HCT116 (cell line): ENCODE measurements at regions not wholly inside any gene's neighbourhood (a gene's known extent, or its start where the extent isn't known, plus 50 kb on each side); places are given as distances from the start of the nearest gene placed in this dataset.
A peak's percentile ranks its signal among the peaks of the same experiment; 100 is the strongest.
"Not testable (repeated sequence)": the region's sequence is repeated elsewhere in the genome, so short reads cannot be mapped to it uniquely, and the experiment has no call there.

Source experiments
- ATAC-seq: fragments of 200-7000 bp; cut with Tn5 transposase; 2 replicates; pipeline ENCODE4 v1.9.1; 2020; ENCODE audit warnings: mild to moderate bottlenecking, moderate library complexity
- BruUV-seq: library from RNA; stranded (reverse); fragments of 400-500 nt; replicated peaks from 2 replicates; lab custom pipeline; 2021; lab: Mats Ljungman, UMichigan
- CTCF ChIA-PET: fragments of 300-600 bp; sonication (Branson Sonifier 250); formaldehyde crosslinking; loops from one replicate; lab custom pipeline; 2021; ENCODE audit warnings: antibody characterized with exemption; lab: Charles Lee
- POLR2A ChIA-PET: fragments of 300-600, 350-600 bp; sonication (Branson Sonifier 250); formaldehyde crosslinking; loops from one replicate; lab custom pipeline; 2021; ENCODE audit warnings: antibody characterized with exemption; lab: Charles Lee
- RAD21 ChIA-PET, 2 experiments: fragments of 300-600 bp; sonication (Branson Sonifier 250); formaldehyde crosslinking; loops; one replicate each; lab custom pipeline; 2023; ENCODE audit warnings: low total read pairs in 2 of 2; ENCODE audit not compliant: uncharacterized antibody in 2 of 2, unreplicated experiment in 2 of 2, low non-redundant PET in 1 of 2; lab: Charles Lee
- DNase-seq: peaks from one replicate; pipeline ENCODE4 v3.0.0-alpha.2; 2010; ENCODE audit warnings: low read depth, low spot score
- H2AFZ ChIP-seq: fragments of 200-600 bp; shearing (Covaris generic), sonication (generic); 2 replicates; pipeline ENCODE4 v1.6.1; 2017; ENCODE audit warnings: low read depth, mixed run types, mixed read lengths, antibody characterized with exemption, low read length; ENCODE audit not compliant: poor library complexity, severe bottlenecking
- H3K27ac ChIP-seq: 2 replicates; pipeline ENCODE4 v1.5.1; 2012; ENCODE audit warnings: low read depth, low read length
- H3K27me3 ChIP-seq: fragments of 200-600 bp; sonication (generic); 2 replicates; pipeline ENCODE4 v1.6.1; 2016; ENCODE audit warnings: mixed run types, low read length, mixed read lengths; ENCODE audit not compliant: insufficient read depth
- H3K36me3 ChIP-seq, 2 experiments: fragments of 200-500 bp in 1 of 2; fragments of 200-600 bp in 1 of 2; sonication (Bioruptor generic) in 1 of 2; sonication (generic) in 1 of 2; 2 replicates each; pipeline versions ENCODE4 v1.5.1 to v1.6.1; 2014 to 2016; ENCODE audit warnings: low read length in 2 of 2, inconsistent platforms in 1 of 2, mixed read lengths in 1 of 2, mixed run types in 1 of 2; ENCODE audit not compliant: insufficient read depth in 2 of 2, control insufficient read depth in 1 of 2
- H3K4me1 ChIP-seq, 2 experiments: fragments of 200-600 bp in 1 of 2; sonication (generic) in 1 of 2; 2 replicates each; pipeline versions ENCODE4 v1.5.1 to v1.6.1; 2012 to 2017; ENCODE audit warnings: low read length in 2 of 2, inconsistent platforms in 1 of 2, mild to moderate bottlenecking in 1 of 2, mixed read lengths in 1 of 2, mixed run types in 1 of 2, moderate library complexity in 1 of 2; ENCODE audit not compliant: insufficient read depth in 2 of 2, control insufficient read depth in 1 of 2
- H3K4me2 ChIP-seq: fragments of 200-600 bp; sonication (generic); 2 replicates; pipeline ENCODE4 v1.6.1; 2017; ENCODE audit warnings: mixed run types, low read length, mixed read lengths
- H3K4me3 ChIP-seq, 2 experiments: fragments of 200-600 bp in 1 of 2; sonication (generic) in 1 of 2; replicated peaks in 1 of 2; 2 replicates each; pipeline ENCODE4 v1.5.1; 2011 to 2016; ENCODE audit warnings: low read length in 2 of 2, control low read depth in 1 of 2, low read depth in 1 of 2, mild to moderate bottlenecking in 1 of 2, mixed read lengths in 1 of 2, mixed run types in 1 of 2
- H3K79me2 ChIP-seq: fragments of 200-600 bp; sonication (generic); 2 replicates; pipeline ENCODE4 v1.6.1; 2017; ENCODE audit warnings: mild to moderate bottlenecking, mixed run types, low read length, moderate library complexity, mixed read lengths; ENCODE audit not compliant: insufficient read depth
- H3K9ac ChIP-seq: fragments of 200-600 bp; sonication (generic); 2 replicates; pipeline ENCODE4 v1.6.1; 2016; ENCODE audit warnings: low read length, mixed read lengths
- H3K9me2 ChIP-seq: fragments of 200-600 bp; sonication (generic), shearing (Covaris generic); 2 replicates; pipeline ENCODE4 v1.6.1; 2017; ENCODE audit warnings: mixed run types, mild to moderate bottlenecking, moderate library complexity; ENCODE audit not compliant: insufficient read depth
- H3K9me3 ChIP-seq, 2 experiments: fragments of 200-500 bp in 1 of 2; fragments of 200-600 bp in 1 of 2; sonication (Bioruptor generic) in 1 of 2; sonication (generic) in 1 of 2; 2 replicates each; pipeline ENCODE4 v1.6.1; 2014 to 2017; ENCODE audit warnings: low read length in 2 of 2, mixed read lengths in 2 of 2, inconsistent platforms in 1 of 2, low read depth in 1 of 2, mild to moderate bottlenecking in 1 of 2, mixed run types in 1 of 2, moderate library complexity in 1 of 2; ENCODE audit not compliant: control insufficient read depth in 1 of 2, insufficient read depth in 1 of 2
- H4K20me1 ChIP-seq: fragments of 200-600 bp; sonication (generic), shearing (Covaris generic); 2 replicates; pipeline ENCODE4 v1.6.1; 2017; ENCODE audit warnings: mixed run types, mild to moderate bottlenecking, moderate library complexity; ENCODE audit not compliant: insufficient read depth
- EGR1 ChIP-seq: IDR thresholded peaks from 2 replicates; pipeline ENCODE4 v1.6.1; 2012; ENCODE audit warnings: low read depth
- ELF1 ChIP-seq: IDR thresholded peaks from 2 replicates; pipeline ENCODE4 v1.6.1; 2012; ENCODE audit warnings: low read depth, borderline replicate concordance
- EZH2 ChIP-seq: fragments of 200-600 bp; sonication (generic); IDR thresholded peaks from 2 replicates; pipeline ENCODE4 v1.6.1; 2017; ENCODE audit warnings: antibody characterized with exemption, mixed run types
- FOSL1 ChIP-seq: IDR thresholded peaks from 2 replicates; pipeline ENCODE4 v1.6.1; 2012; ENCODE audit warnings: low read depth
- JUND ChIP-seq: IDR thresholded peaks from 2 replicates; pipeline ENCODE4 v1.6.1; 2012
- POLR2A ChIP-seq: IDR thresholded peaks from 2 replicates; pipeline ENCODE4 v1.7.0; 2011; ENCODE audit warnings: borderline replicate concordance; ENCODE audit not compliant: insufficient read depth, insufficient read length; ENCODE audit errors: extremely low read depth
- SIN3A ChIP-seq: IDR thresholded peaks from 2 replicates; pipeline ENCODE4 v1.6.1; 2012; ENCODE audit warnings: low read depth
- SRF ChIP-seq: IDR thresholded peaks from 2 replicates; pipeline ENCODE4 v1.6.1; 2012; ENCODE audit warnings: low read depth
- YY1 ChIP-seq: IDR thresholded peaks from 2 replicates; pipeline ENCODE4 v1.6.1; 2011; ENCODE audit warnings: low read length, low read depth, moderate library complexity, mild to moderate bottlenecking; ENCODE audit not compliant: insufficient replicate concordance; ENCODE audit errors: extremely low read depth
- ZNF274 ChIP-seq: fragments of 200-500 bp; sonication (Bioruptor generic); IDR thresholded peaks from 2 replicates; pipeline ENCODE4 v1.6.1; 2014; ENCODE audit warnings: mild to moderate bottlenecking, low read depth, low read length, inconsistent platforms
- intact Hi-C: fragments of 100-400 bp; cut with micrococcal nuclease; formaldehyde crosslinking; loops from 2 replicates; pipeline ENCODE4 v1.10.0; 2022

GRCh38 chr7:101727184-101727583 lies 90.2 kb upstream of the CUX1 start (continued):
- no peak for TF ChIP-seq ZNF274
- no peak for TF ChIP-seq YY1
- no peak for TF ChIP-seq ELF1
- no peak for TF ChIP-seq JUND
- no peak for TF ChIP-seq SIN3A

DNA sequence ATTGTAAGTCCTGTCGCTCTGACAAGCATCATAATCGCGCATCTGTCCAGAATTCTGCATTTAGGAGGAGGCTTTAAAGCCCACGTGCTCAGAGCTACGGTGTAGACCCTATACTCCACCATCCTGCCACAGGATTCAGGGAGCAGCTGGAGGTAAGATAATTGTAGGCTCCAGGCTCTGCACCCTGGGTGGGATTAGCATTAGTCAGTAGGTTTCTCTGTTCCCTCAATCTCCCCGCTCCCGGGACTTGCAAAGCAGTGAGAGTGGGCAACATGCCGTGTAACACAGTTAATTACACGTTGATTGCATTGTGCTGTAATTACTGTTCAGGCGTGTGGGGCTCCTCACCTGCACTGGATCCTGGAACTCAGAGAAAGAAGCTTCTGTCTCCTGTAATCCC lies 89.3 kb upstream of the CUX1 start:
- no peak for DNase-seq
- Histone ChIP-seq H3K36me3 (no peaks in the 10 kb centered on the region), H2AFZ (no peak overlapping the region), H3K4me2 (no peak overlapping the region), H4K20me1 (no peaks in the 10 kb centered on the region), H3K27ac (no peak overlapping the region), H3K27me3 (no peaks in the 10 kb centered on the region), H3K9me2 (no peaks in the 10 kb centered on the region), H3K4me3 (no peak overlapping the region), H3K9me3 (no peaks in the 10 kb centered on the region), H3K4me1 (peaks cover 12 to 24% of the 10 kb centered on the region in 2 experiments), H3K79me2 (no peaks in the 10 kb centered on the region), H3K9ac (no peak overlapping the region)
- BruUV-seq: no TSS peak
- intact Hi-C loops: no loop called here
- ATAC-seq: no peak
- POLR2A ChIA-PET: interaction anchor here (0.7 kb wide), 1 partner anchor 30 kb away, joined by 3 read pairs; no protein-coding TSS in a partner anchor
- RAD21 ChIA-PET: no interaction called here
- TF ChIP-seq JUND (no peak), SRF (no peak), EZH2 (no peak), YY1 (no peak), POLR2A (no peak), FOSL1 (no peak), EGR1 (no peak)
- CTCF ChIA-PET: no interaction called here

GRCh38 chr7:101728873-101729240 lies 88.6 kb upstream of the CUX1 start:
- H3K9me3 ChIP-seq, intact Hi-C loops, DNase-seq, ATAC-seq, H3K36me3 ChIP-seq, H4K20me1 ChIP-seq, BruUV-seq, H3K27me3 ChIP-seq, H3K79me2 ChIP-seq, H3K9me2 ChIP-seq: not testable (repeated sequence)
- H3K9ac ChIP-seq: peak overlapping the region; percentile 41
- peak overlapping the region; percentile 80 for H3K4me2 ChIP-seq
- H3K27ac ChIP-seq: peak overlapping the region; percentile 51
- CTCF ChIA-PET: interaction anchor here (1.1 to 1.8 kb wide), 2 partner anchors 15 to 508 kb away, joined by 3 to 7 read pairs; no protein-coding TSS in a partner anchor
- H2AFZ ChIP-seq: peak overlapping the region; percentile 74
- H3K4me1 ChIP-seq: peaks cover 17 to 30% of the 10 kb centered on the region in 2 experiments
- peak overlapping the region; percentile 15 to 41; a peak in 1 of 4 replicates for H3K4me3 ChIP-seq
- RAD21 ChIA-PET: interaction anchor here in 1 of 2 experiments (0.6 to 1.0 kb wide), 2 partner anchors 34 to 128 kb away, joined by 3 to 4 read pairs; no protein-coding TSS in a partner anchor
- POLR2A ChIA-PET: interaction anchor here (0.7 kb wide), 2 partner anchors 13 to 29 kb away, joined by 3 read pairs; no protein-coding TSS in a partner anchor
